NCI-H748 treated with DMSO at 0.1 percent for 48 hours (cell line): ENCODE measurements at regions not wholly inside any gene's neighbourhood (a gene's known extent, or its start where the extent isn't known, plus 50 kb on each side); places are given as distances from the start of the nearest gene placed in this dataset.

Experiments
- DNase-seq: peaks from one replicate; lab custom pipeline; 2025; lab: John Stamatoyannopoulos, UW

DNA sequence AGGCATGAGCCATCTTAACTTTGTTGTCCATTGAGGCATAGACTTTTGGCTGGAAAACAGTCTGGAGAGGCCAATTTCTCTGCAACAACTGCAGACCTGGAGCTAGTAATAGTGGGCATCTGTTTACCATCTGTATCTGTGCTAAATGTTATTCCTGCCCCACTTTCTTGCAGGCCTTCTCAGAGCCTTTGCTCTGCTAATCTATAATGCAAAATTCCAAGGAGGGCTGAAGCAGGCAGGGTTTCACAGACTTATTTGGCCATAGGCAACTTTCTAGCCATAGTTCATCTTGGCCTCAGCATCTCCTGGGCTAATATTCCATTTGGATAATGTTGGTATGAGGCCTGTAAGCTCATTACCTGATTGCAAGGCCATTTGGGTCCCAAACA is 124.5 kb upstream of the CSF3R start:
- no peak for DNase-seq

DNA sequence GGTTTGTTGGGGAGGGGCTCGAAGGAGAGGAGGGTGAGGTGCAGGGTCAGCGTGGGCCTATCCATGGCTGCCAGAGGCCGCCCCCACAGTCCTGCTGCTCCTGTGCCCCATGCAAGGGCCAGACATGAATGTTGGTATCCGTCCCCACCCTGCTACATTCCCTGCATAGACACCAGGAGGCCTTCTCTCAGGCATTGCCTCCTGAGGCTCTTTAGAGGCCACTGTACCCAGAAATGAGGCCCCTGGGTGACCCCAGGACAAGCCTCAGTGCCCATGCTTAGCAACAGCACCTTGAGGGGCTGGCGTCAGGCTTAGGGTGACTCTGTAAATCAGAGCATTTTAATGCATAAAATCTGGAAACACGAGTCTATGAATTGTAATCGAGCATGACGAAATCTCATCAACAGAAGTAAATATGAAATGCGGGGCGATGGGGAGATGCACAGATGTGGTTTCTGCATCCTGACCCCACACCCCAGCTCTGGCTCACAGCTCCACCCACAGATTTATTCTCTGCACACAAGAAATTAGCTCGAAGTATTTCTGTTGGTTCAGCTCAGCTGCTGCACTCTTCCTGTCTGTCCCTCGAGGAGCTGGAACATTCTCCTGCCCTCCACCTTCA is 124.0 kb upstream of the CSF3R start:
- no peak for DNase-seq

DNA sequence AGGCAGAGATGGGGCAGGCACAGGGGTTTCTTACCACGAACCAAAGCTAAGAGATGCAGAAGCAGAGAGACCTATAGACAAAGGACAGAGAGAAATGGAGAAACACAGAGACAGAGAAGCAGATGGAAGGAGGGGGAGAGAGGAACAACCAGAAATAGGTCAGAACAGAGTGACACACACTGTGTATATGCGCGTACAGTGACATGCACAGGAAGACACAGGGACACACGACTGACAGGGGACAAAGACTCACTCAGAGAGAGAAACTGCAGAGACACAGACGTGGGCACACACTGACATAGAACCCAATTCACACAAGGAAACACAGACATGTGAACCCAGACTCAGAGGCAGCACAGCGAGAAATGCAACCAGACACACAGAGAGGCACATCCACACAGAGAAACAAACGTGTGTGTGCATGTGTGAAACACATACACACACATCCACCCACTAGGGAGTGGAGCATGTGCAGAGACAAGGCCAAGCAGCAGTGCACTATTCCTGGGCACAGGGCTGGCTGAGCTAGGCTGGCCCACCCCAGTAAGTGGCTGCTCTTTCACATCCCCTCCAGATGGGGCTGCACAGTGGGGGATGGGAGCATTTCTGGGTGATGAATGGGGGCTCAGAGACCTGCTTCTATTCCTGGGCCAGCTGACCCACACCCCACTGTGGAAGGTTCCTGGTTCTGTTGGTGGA is 123.4 kb upstream of the CSF3R start:
- DNase-seq: no peak

DNA sequence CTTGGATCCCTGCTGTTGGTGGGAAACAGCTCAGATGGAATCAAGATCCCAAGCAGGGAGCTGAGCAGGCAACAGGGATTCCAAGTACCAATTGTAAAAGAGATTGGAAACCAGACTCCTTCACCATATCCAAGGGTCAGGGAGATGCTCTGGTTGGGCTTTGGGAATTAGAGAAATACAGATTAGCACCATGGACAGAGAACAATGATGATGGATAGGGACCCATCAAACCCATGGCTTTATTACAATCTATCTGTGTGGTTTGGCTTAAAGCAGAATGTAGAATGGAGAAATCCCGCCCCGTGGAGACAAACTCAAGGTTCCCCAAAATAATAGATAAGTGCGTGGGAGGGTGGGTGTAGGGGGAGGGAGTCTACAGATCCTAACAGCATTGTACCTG is 120.7 kb upstream of the CSF3R start:
- DNase-seq: no peak

DNA sequence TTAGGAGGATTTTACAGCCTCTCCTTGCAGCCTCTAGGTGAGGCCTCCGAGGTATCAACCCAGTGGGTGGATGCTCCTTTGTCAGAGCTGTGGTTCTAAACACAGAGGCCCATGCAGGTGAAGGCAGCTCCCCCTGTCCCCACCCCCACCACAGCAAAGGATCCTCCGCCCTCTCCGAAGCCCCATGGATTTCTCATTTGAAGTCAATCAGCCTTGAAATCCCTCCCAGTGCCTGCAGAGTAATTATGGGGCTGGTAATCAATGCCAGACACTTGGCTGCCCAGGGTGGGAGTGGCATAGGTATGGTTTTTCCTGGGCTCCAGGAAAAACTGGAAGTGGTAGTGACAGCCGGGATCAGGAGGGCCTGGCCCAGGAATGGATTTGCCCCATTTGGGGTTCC is 119.5 kb upstream of the CSF3R start:
- no peak for DNase-seq

DNA sequence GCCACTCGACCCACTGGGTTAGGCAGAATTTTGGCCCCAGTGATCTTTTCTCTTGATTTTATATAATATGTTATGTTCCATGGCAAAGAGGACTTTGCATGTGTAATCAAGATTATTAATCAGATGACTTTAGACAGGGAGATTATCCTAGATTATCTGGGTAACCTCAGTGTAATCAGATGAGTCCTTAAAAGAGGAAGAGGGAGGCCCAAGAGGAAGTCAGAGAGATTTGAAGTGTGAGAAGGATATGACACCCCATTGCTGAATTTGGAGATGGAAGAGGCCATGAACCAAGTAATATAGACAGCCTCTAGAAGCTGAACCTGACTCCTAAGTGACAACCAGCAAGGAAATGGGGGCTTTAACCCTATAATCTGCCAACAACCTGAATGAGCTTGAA is 117.1 kb upstream of the CSF3R start:
- no peak for DNase-seq

DNA sequence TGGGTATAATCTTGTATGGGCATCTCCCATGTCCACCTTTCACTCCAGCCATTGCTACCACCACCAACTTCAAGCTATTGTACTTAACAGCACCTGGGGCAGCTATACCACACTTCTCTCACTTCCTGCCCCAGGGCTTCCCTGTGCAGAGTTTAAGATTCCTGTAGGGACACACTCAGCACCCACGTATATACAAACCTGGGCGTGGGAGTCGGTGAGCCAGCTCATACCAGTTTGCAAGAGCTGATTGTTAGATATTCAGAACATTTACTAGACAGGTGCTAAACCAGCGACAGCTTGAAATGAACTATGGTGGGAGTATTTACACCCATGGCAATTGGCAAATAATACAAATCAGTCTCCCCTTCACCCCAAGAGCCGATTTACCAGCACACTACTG is 114.8 kb upstream of the CSF3R start:
- DNase-seq: no peak

DNA sequence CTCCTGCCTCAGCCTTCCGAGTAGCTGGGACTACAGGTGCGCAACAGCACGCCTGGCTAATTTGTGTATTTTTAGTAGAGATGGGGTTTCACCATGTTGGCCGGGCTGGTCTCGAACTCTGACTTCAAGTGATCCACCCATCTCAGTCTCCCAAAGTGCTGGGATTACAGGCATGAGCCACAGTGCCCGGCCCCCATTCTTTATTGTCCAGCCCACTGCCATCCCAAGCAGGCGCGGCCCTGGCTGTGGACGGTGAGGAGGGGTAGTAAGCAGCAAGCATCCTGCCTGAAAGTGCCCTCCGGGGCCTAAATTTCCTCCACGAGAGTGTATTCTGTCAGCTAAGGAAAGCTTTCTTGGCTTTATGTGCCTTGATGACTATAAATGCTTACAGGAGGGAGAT is 113.2 kb upstream of the CSF3R start:
- DNase-seq: no peak

DNA sequence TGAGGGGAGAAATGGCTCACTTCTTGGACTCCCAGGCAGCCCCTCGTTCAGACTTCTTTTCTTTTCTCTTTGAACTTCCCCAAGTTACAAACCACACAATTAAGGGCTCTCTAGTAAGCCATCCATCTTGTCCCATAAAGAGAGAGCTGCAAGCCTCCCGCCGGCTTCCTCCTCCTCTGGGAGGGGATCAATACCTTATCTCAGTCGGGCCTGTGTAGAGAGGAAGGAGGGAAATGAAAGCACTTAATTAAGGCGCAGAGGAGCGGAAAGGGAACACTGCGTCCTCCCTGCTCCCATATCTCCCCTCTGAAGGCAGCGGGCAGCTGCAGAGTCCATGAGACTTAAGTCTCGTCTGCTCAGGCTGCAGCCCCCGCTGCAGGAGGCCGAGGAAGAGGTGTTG is 112.6 kb upstream of the CSF3R start:
- DNase-seq: no peak

DNA sequence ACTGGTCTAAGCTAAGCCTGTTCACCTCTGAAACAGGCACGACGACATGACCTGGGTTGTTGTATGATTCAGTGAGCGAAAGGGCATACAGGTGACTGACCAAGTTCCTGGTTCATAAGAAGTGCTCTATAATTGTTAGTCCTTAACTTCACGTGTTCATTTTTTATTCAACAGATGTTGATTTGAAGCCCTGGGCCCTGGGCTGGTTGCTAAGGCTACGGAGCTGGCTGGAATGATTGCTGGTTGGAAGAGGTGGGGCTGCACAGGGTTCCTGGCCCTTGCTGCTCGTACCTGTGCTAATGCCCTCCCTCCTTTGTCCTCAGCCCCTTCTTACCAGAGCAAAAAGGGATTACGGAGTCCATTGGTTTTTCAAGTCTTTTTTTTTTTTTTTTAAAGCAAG is 111.3 kb upstream of the CSF3R start:
- peak; percentile 2 for DNase-seq

DNA sequence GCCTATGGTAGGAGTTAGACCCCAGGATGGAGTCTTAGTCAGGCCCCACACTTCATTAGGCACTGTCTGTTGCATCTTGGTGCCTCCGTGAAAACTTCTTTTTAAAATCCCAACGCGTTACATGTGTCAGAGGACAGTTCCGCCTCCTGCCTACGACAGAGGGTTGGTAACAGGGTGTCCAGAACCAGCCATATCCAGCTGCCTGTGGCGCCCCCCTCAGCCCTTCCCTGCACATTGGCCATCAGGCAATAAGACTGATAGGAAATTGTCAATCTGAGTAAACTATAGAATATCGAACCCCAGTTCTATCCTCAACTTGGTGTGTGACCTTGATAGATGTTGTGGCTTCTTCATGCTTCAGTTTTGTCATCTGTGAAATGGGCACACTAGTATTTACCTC is 108.6 kb upstream of the CSF3R start:
- DNase-seq: no peak

DNA sequence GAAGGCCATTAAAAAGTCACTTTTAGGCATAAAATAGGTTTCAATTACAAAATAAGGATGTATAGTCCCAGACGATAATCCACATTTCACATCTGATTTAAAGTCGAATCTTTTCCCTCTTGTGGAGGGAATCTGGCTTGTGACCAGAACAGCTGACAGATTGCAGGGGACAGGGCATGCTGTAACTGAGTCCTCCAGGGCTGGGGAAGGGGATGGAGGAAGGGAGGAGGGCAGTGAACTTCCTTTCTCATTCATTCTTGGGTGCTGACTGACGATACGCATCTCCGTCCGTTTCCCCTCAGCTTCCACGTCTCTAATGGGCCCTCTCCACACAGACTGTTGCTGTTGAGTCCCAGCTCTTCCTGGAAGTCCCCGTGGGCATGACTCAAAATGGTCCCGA is 108.1 kb upstream of the CSF3R start:
- DNase-seq: no peak

DNA sequence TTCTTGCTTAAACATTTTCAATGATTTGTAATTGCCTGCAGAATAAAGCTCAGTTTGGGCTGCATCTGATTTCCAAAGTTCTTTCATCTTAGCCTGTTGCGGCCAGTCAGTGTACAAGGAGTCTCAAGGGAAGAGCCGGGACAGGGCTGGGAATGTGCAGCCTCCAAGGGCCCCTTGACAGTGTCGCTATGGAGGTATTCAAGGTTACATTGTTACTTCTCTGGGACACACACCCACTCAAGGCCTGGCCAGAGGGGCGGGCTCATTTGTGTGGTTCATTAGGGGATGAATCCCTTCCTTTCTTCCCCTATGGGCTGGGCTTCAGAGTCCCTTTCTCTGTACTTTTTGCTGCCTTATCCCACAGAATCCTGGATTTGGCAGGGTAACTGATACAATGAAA is 107.6 kb upstream of the CSF3R start:
- no peak for DNase-seq

DNA sequence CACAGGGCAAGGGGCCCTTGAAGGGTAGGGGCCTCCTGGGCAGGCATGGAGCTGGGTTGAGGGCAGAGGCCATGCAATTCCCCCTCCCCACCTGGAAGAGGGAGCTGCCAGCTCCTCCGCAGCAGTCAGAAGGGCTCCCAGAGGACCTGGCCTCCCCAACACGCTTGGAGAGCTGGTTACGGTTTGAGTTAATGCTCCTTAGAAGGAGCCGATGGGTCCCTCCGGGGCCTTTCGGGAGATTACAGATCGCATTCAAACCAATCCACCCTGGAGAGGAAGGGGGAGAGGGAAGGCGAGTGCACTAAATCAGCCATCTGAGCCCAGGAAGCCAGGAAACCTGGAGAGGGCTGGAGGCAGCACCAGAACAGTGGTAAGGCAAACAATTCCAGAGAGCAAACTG is 106.3 kb upstream of the CSF3R start:
- no peak for DNase-seq

DNA sequence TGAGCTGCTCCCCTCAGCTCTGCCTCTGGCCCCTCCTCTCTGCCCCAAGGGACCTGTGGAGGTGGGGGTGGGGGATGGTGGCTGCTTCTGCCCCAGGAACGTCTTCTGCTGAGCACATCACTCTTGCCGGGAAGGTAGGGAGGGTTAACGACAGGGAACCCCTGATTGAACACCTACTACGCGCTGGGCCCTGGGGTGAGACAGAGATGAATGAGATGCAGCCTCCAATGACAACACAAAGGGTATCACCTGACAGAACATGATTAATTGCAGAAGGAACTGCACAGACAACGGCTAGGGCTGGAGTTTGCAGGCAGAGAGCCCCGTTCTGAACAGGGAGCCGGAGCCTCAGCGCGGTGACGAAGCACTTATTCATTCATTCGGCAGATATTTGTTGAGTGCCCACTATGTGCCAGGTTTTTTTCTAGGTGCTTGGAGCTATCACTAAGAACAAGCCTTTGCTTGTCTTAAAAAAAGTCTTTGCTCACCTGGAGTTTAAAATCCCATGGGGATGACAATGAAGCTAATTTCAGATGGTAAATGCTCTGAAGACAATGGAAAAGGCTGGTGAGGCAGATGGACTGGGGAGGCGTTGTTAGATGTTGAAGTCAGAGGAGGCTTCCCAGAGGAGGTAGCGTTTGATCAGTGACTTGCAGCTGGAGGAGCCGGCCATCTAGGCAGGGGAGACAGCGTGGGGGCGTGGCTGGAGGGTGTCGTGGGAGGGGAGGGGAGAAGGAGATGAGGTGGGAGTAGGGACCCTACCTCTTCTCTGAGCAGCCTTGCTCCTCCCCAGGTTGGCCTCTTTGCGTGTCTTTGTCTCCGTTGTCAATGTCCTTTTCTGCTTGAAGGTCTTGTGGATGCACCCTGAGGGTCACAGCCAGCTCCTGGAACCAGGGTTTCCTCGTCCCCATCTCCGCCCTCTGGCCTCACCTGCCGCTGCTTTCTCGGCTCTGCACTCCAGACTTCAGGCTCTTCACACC is 103.1 kb upstream of the CSF3R start:
- DNase-seq: no peak

DNA sequence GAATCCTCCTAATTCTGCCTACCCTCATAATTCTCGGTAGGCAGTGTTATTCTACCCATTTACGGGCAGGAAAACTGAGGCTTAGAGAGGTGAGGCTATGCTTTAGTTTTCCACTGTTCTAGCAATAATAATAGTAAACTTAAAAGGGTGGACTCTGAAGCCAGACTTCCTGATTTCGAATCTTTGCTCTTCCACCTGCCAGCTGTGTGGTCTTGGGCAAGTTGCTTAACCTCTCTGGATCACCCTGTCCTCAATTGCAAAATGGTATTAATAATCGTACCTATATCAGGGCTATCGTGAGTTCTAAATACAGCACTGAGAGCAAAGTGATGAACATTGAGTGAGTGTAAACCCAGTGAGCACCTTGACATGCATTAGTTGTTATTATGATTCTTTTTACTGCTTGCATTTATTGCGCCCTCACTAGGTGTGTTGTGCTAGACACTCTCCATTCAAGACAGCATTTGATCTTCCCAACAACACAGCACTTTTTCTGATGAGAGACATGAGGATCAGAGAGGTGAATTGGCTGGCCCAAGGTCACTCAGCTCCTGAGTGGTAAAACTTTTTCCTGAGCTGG is 102.3 kb upstream of the CSF3R start:
- no peak for DNase-seq

DNA sequence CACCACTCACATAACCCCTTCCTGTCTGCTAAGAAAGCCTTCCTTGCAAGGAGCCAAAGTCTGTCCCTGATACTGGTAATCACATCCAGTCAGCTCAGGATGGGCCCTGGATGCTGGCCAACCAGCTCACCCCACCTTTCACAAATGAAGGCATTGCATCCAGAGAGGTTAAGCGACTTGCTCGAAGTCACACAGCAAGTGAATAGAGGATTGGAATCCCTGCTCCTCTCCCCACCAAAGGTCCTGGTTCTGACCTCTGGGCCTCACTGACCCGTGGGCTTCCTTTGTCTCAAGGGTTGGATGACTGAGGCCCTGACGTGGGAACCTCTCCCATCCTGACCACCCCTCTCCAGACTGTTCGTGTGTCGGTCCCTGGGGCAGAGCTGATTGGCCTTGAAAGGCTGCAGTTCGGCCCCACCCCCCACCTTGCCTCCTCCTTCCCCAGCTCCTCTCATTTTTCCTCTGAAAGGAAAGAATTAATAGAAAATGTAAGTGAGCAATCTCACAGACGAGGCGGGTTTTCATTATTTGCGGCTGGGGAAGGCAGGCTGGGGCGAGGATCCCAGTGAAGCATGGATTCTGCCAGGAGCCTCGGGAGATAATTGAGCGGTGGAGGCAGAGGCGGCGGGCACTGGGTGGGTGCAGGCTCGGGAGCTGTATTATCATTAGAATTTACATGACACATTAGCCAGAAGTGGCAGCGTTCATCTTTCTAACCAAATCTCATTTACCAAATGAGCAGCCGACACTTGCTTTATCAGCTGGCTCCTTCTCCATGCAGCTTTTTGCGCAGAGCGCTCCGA is 101.5 kb upstream of the CSF3R start:
- no peak for DNase-seq

DNA sequence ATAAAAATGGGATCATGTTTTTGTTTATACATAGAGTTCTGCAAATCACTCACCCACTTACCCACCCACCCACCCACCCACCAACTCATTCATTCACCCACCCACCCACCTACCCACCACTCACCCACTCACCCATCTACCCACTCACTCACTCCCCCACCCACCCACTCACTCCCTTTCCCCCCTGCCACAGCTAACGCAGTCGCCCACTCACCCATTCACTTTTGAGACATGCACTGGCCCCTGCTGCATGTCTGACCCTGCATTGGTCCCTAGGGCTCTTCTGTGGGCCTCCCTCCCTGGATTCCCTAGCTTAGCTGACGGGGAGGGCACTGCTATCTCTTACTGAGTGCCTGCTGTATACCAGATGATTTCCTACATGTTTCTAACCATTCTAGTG is 100.4 kb upstream of the CSF3R start:
- no peak for DNase-seq

DNA sequence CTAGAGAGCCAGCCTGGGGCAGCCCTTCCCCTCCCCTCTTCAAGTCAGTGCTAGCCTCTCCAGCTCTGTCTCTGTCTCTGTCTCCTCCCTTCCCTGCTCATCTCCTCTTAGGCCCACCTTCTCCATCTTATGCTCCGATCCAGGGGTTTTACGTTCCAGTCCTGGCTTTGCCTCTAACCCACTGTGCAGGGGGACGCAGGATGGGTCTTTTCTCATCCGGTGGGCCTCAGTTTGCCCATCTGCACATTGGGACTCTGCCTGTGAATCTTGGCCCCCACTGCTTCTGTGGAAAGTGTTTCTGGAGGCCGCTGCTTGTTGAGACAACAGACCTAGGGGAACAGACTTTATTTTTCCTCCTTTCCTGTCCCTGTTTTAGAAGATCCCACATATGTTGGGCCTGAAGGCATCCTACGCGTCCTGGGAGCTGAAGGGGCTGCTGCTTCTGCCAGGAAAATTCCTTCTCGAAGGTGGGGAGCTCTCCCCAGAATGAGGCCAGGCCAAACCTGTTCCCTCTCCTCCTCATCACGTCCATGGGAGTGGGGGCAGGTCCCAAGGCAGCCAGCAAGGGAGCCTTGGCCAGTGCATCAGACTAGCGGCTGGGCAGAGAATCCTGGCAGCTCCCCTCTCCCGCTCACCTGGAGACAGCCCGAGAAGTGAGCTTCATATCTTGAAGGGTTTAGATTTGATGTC is 99.5 kb upstream of the CSF3R start:
- no peak for DNase-seq

DNA sequence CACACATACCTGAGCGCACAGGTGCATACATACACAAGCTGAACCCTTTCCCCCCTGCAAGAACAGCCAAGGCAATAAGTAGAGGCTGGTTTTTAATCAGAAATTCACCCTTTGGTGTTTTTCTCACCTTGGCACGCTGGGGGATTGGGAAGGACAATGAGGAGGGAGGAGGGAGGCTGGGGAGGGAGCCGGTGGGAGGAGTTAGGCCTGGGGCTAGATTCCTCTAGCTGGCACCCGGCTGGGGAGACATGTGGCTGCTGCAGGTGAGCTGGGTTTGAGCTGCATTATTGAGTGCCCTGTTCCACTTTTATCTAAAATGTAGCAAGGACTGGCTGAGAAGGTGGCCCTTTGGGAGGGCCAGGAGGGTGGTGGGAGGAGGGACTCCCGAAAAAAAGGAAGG is 97.8 kb upstream of the CSF3R start:
- no peak for DNase-seq

DNA sequence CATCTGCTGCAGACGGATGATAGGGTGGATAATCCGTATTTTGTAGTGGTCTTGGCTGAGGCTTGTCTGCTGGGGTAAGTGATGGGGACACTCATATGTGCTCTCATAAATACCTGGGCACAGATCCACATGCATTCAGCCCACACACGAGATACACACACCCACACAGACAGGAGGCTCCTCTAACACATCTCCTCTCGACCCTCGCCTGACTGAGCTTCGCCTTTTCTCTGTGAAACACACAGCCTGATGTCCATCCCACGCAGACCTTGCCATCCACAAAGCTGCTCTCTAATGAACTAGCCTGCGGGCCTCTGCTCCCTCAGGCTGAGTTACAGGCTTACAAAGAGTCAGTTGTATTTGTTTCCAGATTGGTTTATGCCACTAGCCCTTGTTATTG is 96.3 kb upstream of the CSF3R start:
- DNase-seq: no peak
